A549 (cell line): ENCODE measurements at regions not wholly inside any gene's neighbourhood (a gene's known extent, or its start where the extent isn't known, plus 50 kb on each side); places are given as distances from the start of the nearest gene placed in this dataset.

Experiments
- ATAC-seq, 2 experiments: fragments of 200-7000 bp in 1 of 2; fragments of >200 bp in 1 of 2; cut with Nextera tagmentation in 1 of 2; cut with Tn5 transposase in 1 of 2; 3 replicates each; pipeline versions ENCODE4 v1.8.0 to v1.9.1; 2018 to 2020; ENCODE audit warnings: mild to moderate bottlenecking in 1 of 2, moderate library complexity in 1 of 2
- CTCF ChIA-PET: fragments of 300-600 bp; sonication (Branson Sonifier 250); formaldehyde crosslinking; extraction: SDS; loops from one replicate; lab custom pipeline; 2021; ENCODE audit warnings: antibody characterized with exemption, inconsistent platforms; lab: Yijun Ruan, JAX
- POLR2A ChIA-PET: fragments of 350-600 bp; formaldehyde crosslinking; extraction: SDS; loops from one replicate; lab custom pipeline; 2021; ENCODE audit warnings: antibody characterized with exemption, inconsistent platforms; lab: Yijun Ruan, JAX
- DNase-seq, 2 experiments: peaks; one replicate each; pipeline versions ENCODE4 v3.0.0 to v3.0.0-alpha.2; 2011 to 2016; ENCODE audit warnings: low read depth in 1 of 2, low spot score in 1 of 2
- FAIRE-seq: peaks from 2 replicates; lab custom pipeline; 2011; peaks lifted over from hg19 to GRCh38; lab: Jason Lieb, UNC
- H3K27ac ChIP-seq, 2 experiments: fragments of >200 bp; sonication (Bioruptor Twin); formaldehyde crosslinking; 3 replicates each; pipeline ENCODE4 v1.5.1; 2016 to 2017
- H3K4me1 ChIP-seq: fragments of >200 bp; sonication (Bioruptor Twin); formaldehyde crosslinking; 3 replicates; pipeline ENCODE4 v1.6.1; 2016
- H3K4me2 ChIP-seq: fragments of >200 bp; sonication (Bioruptor Twin); formaldehyde crosslinking; 3 replicates; pipeline ENCODE4 v1.6.1; 2016
- H3K4me3 ChIP-seq: fragments of >200 bp; sonication (Bioruptor Twin); formaldehyde crosslinking; 3 replicates; pipeline ENCODE4 v1.5.1; 2016
- H3K9me3 ChIP-seq: fragments of >200 bp; sonication (Bioruptor Twin); formaldehyde crosslinking; 3 replicates; pipeline ENCODE4 v1.6.1; 2016
- ATOH8 ChIP-seq: fragments of 250-450 bp; sonication (Bioruptor Pico); IDR thresholded peaks from 2 replicates; pipeline ENCODE4 v1.5.0; 2020; ENCODE audit warnings: low read depth, mild to moderate bottlenecking, moderate library complexity
- BCL3 ChIP-seq: fragments of >200 bp; sonication (Bioruptor Twin); formaldehyde crosslinking; IDR thresholded peaks from 3 replicates; pipeline ENCODE4 v1.6.1; 2016
- CBX8 ChIP-seq: fragments of 200-600 bp; sonication (generic); IDR thresholded peaks from 2 replicates; pipeline ENCODE4 v1.6.1; 2016
- EHF ChIP-seq: fragments of 250-450 bp; sonication (Bioruptor Pico); IDR thresholded peaks from 2 replicates; pipeline ENCODE4 v1.5.0; 2020; ENCODE audit warnings: mild to moderate bottlenecking
- EHMT2 ChIP-seq: fragments of 200-600 bp; sonication (generic); IDR thresholded peaks from 2 replicates; pipeline ENCODE4 v1.6.1; 2016; ENCODE audit warnings: antibody characterized with exemption, low read depth, mild to moderate bottlenecking, moderate library complexity
- ELK1 ChIP-seq: fragments of 150-350 bp; IDR thresholded peaks from 2 replicates; pipeline ENCODE4 v1.6.1; 2014; ENCODE audit warnings: low read depth, mild to moderate bottlenecking, low read length
- FOSB ChIP-seq: fragments of 250-450 bp; sonication (Bioruptor Pico); IDR thresholded peaks from 2 replicates; pipeline ENCODE4 v1.5.0; 2020; ENCODE audit warnings: mild to moderate bottlenecking, moderate library complexity
- FOXS1 ChIP-seq: fragments of 250-450 bp; sonication (Bioruptor Pico); IDR thresholded peaks from 2 replicates; pipeline ENCODE4 v1.5.0; 2020; ENCODE audit warnings: mild to moderate bottlenecking, moderate library complexity
- HES2 ChIP-seq: fragments of >200 bp; sonication (Bioruptor Twin); formaldehyde crosslinking; IDR thresholded peaks from 2 replicates; pipeline ENCODE4 v1.6.1; 2016
- HEYL ChIP-seq: fragments of 250-450 bp; sonication (Bioruptor Pico); IDR thresholded peaks from 2 replicates; pipeline ENCODE4 v1.8.0; 2021; ENCODE audit warnings: mild to moderate bottlenecking, moderate library complexity
- HOXB13 ChIP-seq: fragments of 250-450 bp; sonication (Bioruptor Pico); IDR thresholded peaks from 2 replicates; pipeline ENCODE4 v1.5.0; 2020; ENCODE audit warnings: low read depth, mild to moderate bottlenecking, moderate library complexity
- KDM1A ChIP-seq: fragments of 200-600 bp; sonication (generic); IDR thresholded peaks from 2 replicates; pipeline ENCODE4 v1.6.1; 2016; ENCODE audit warnings: low read depth, mild to moderate bottlenecking
- MAFK ChIP-seq: fragments of 450-650 bp; IDR thresholded peaks from 2 replicates; pipeline ENCODE4 v1.6.1; 2014; ENCODE audit not compliant: partially characterized antibody
- MAX ChIP-seq: IDR thresholded peaks from 2 replicates; pipeline ENCODE4 v1.6.1; 2012
- MAZ ChIP-seq: fragments of 150-350 bp; IDR thresholded peaks from 2 replicates; pipeline ENCODE4 v1.6.1; 2014; ENCODE audit warnings: antibody characterized with exemption, low read depth, low read length, borderline replicate concordance
- NFE2L2 ChIP-seq: fragments of 150-350 bp; conservative IDR thresholded peaks from 2 replicates; pipeline ENCODE4 v1.6.1; 2014; ENCODE audit warnings: low read length
- NR3C1 ChIP-seq: fragments of >200 bp; sonication (Bioruptor Twin); formaldehyde crosslinking; IDR thresholded peaks from 3 replicates; pipeline ENCODE4 v1.6.1; 2017
- PBX3 ChIP-seq: IDR thresholded peaks from 2 replicates; pipeline ENCODE4 v1.6.1; 2012
- RCOR1 ChIP-seq: fragments of 150-350 bp; IDR thresholded peaks from 2 replicates; pipeline ENCODE4 v1.6.1; 2014; ENCODE audit warnings: antibody characterized with exemption, low read length, low read depth
- REST ChIP-seq: fragments of 200-600 bp; sonication (generic); IDR thresholded peaks from 2 replicates; pipeline ENCODE4 v1.6.1; 2016; ENCODE audit warnings: antibody characterized with exemption, mild to moderate bottlenecking, moderate library complexity
- RFX5 ChIP-seq: fragments of 450-650 bp; IDR thresholded peaks from 2 replicates; pipeline ENCODE4 v1.7.1; 2014; ENCODE audit warnings: antibody characterized with exemption, mild to moderate bottlenecking, moderate library complexity
- RNF2 ChIP-seq: fragments of 200-600 bp; sonication (generic); IDR thresholded peaks from 2 replicates; pipeline ENCODE4 v1.6.1; 2016; ENCODE audit warnings: low read depth, mild to moderate bottlenecking, antibody characterized with exemption, moderate library complexity, borderline replicate concordance
- SMC3 ChIP-seq: fragments of >200 bp; sonication (Bioruptor Twin); formaldehyde crosslinking; IDR thresholded peaks from 3 replicates; pipeline ENCODE4 v1.6.1; 2018; ENCODE audit warnings: inconsistent platforms
- SREBF2 ChIP-seq: fragments of 450-650 bp; IDR thresholded peaks from 2 replicates; pipeline ENCODE4 v1.6.1; 2014; ENCODE audit warnings: mild to moderate bottlenecking, moderate library complexity
- TP53 ChIP-seq: fragments of 250-450 bp; sonication (Bioruptor Pico); IDR thresholded peaks from 2 replicates; pipeline ENCODE4 v1.5.0; 2021; ENCODE audit warnings: mild to moderate bottlenecking, moderate library complexity
- ZSCAN20 ChIP-seq: fragments of 250-450 bp; sonication (Bioruptor Pico); IDR thresholded peaks from 2 replicates; pipeline ENCODE4 v1.8.0; 2022; ENCODE audit warnings: mild to moderate bottlenecking, moderate library complexity
- WGBS: methylation state at CpG from one replicate; pipeline ENCODE4 v1.1.6; 2017; ENCODE audit errors: missing lambda C conversion rate; 5-methylcytosine and 5-hydroxymethylcytosine counted together

- no peak for TF ChIP-seq BCL3
Observed at GRCh38 chr3:176872771-176873209, 324.5 kb downstream of the TBL1XR1 start (continued).

- CTCF ChIA-PET: no interaction called here
- no peak for DNase-seq
Observed at GRCh38 chr3:176870451-176870850, 326.8 kb downstream of the TBL1XR1 start.

GRCh38 chr3:176867681-176868663 lies 329.3 kb downstream of the TBL1XR1 start:
- Histone ChIP-seq H3K4me3 (no peak overlapping the region), H3K4me1 (no peaks in the 10 kb centered on the region), H3K4me2 (no peak overlapping the region), H3K9me3 (no peaks in the 10 kb centered on the region), H3K27ac (no peak overlapping the region)
- FAIRE-seq (no peak), DNase-seq (no peak), ATAC-seq (no peak)
- ChIA-PET CTCF (interaction anchor here (2.0 kb wide), 1 partner anchor 71 kb away, joined by 6 read pairs; no protein-coding TSS in a partner anchor), POLR2A (no interaction called here)
- 21% methylated on average over 7 of the region's 7 CpGs for WGBS
- TF ChIP-seq MAZ: no peak
- no peak for TF ChIP-seq ATOH8 (CRISPR knock-in tag)
- no peak for TF ChIP-seq PBX3
- TF ChIP-seq HOXB13 (CRISPR knock-in tag): no peak
- no peak for TF ChIP-seq HES2
- no peak for TF ChIP-seq ZSCAN20
- no peak for TF ChIP-seq RCOR1
- no peak for TF ChIP-seq ELK1
- no peak for TF ChIP-seq SREBF2
- no peak for TF ChIP-seq RFX5
- TF ChIP-seq HEYL (CRISPR knock-in tag): no peak
- TF ChIP-seq TP53 (CRISPR knock-in tag): no peak

More at GRCh38 chr3:176870451-176870850, 326.8 kb downstream of the TBL1XR1 start:
- POLR2A ChIA-PET: no interaction called here
- ATAC-seq (no peak), FAIRE-seq (no peak)
- TF ChIP-seq MAFK (no peak), CBX8 (no peak), SMC3 (no peak), EHF (CRISPR knock-in tag) (no peak), NR3C1 (no peak), MAX (no peak), SREBF2 (no peak), NFE2L2 (no peak), RNF2 (no peak), EHMT2 (no peak), FOSB (CRISPR knock-in tag) (no peak), REST (no peak), HEYL (CRISPR knock-in tag) (no peak), KDM1A (no peak), FOXS1 (no peak)
- 87% methylated on average over 1 of the region's 1 CpG for WGBS
- Histone ChIP-seq H3K27ac (no peak overlapping the region), H3K9me3 (no peaks in the 10 kb centered on the region), H3K4me2 (no peak overlapping the region), H3K4me1 (no peaks in the 10 kb centered on the region), H3K4me3 (no peak overlapping the region)
